C4-2B (cell line): ENCODE measurements at regions not wholly inside any gene's neighbourhood (a gene's known extent, or its start where the extent isn't known, plus 50 kb on each side); places are given as distances from the start of the nearest gene placed in this dataset.

Experiments
- H3K27ac ChIP-seq: fragments of 450-650 bp; 2 replicates; pipeline ENCODE4 v1.5.1; 2017
- ZFX ChIP-seq: fragments of 450-650 bp; IDR thresholded peaks from 2 replicates; pipeline ENCODE4 v1.6.1; 2017
- TF ChIP-seq, protein P1 (sequence below): fragments of 450-650 bp; conservative IDR thresholded peaks from 2 replicates; pipeline ENCODE4 v1.5.1; 2017; ENCODE audit warnings: mild to moderate bottlenecking

DNA sequence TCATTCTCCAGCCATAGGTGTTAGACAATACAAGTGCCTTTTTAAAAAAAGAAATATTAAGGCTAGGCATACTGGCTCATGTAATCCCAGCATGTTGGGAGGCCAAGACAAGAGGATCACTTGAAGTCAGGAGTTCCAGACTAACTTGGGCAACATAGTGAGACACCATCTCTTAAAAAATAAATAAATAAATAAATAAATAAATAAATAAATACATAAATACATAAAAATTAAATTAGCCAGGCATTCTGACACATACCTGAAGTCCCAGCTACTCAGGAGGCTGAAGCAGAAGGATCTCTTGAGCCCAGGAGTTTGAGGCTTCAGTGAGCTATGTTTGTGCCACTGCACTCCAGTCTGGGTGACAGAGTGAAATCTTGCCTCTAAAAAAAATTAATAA, 85.8 kb upstream of the ATP1B1 start:
- no peak for TF ChIP-seq ZFX
- TF ChIP-seq, protein P1, sequence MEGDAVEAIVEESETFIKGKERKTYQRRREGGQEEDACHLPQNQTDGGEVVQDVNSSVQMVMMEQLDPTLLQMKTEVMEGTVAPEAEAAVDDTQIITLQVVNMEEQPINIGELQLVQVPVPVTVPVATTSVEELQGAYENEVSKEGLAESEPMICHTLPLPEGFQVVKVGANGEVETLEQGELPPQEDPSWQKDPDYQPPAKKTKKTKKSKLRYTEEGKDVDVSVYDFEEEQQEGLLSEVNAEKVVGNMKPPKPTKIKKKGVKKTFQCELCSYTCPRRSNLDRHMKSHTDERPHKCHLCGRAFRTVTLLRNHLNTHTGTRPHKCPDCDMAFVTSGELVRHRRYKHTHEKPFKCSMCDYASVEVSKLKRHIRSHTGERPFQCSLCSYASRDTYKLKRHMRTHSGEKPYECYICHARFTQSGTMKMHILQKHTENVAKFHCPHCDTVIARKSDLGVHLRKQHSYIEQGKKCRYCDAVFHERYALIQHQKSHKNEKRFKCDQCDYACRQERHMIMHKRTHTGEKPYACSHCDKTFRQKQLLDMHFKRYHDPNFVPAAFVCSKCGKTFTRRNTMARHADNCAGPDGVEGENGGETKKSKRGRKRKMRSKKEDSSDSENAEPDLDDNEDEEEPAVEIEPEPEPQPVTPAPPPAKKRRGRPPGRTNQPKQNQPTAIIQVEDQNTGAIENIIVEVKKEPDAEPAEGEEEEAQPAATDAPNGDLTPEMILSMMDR, result no peak
- H3K27ac ChIP-seq, result no peak overlapping the region

DNA sequence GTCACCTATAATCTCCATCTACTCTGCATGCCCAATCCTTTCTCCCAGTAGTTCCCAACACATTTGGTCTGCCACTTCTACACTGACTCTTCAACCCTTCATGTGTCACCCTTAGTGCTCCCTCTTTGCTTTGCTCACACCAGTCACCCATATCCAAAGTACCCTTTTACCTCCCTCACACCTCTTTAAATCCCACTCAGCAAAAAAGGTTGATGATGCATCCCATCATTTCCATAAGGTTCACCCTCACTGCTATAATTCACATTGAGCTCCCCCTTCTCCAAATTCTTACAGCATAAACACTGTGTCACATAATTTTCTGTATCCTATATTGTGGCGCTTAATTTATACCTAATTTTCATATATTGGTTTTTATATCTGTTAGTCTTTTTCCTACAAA, 83.8 kb upstream of the ATP1B1 start:
- TF ChIP-seq ZFX, result no peak
- TF ChIP-seq, protein P1, result no peak
- no peak overlapping the region for H3K27ac ChIP-seq

DNA sequence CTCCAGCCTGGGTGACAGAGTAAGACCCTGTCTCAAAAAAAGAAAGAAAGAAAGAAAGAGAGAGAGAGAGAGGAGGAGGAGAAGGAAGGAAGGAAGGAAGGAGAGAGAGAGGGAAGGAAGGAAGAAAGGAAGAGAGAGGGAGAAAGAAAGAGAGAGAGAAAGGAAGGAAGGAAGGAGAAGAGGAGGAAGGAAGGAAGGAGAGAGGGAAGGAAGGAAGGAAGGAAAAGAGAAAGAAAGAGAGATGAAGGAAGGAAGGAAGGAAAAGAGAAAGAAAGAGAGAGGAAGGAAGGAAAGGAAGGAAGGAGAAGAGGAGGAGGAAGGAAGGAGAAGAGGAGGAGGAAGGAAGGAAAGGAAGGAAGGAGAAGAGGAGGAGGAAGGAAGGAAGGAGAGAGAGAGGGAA, 82.2 kb upstream of the ATP1B1 start:
- TF ChIP-seq, protein P1, result no peak
- TF ChIP-seq ZFX, result no peak

GRCh38 chr1:169024800-169025271, 81.7 kb upstream of the ATP1B1 start:
- H3K27ac ChIP-seq, result no peak overlapping the region
- no peak for TF ChIP-seq ZFX

More for the DNA sequence above, 82.2 kb upstream of the ATP1B1 start:
- no peak overlapping the region for H3K27ac ChIP-seq

- TF ChIP-seq, protein P1, result no peak
- no peak for TF ChIP-seq ZFX
- no peak overlapping the region for H3K27ac ChIP-seq
Measured at GRCh38 chr1:169025412-169025811, 81.1 kb upstream of the ATP1B1 start.

DNA sequence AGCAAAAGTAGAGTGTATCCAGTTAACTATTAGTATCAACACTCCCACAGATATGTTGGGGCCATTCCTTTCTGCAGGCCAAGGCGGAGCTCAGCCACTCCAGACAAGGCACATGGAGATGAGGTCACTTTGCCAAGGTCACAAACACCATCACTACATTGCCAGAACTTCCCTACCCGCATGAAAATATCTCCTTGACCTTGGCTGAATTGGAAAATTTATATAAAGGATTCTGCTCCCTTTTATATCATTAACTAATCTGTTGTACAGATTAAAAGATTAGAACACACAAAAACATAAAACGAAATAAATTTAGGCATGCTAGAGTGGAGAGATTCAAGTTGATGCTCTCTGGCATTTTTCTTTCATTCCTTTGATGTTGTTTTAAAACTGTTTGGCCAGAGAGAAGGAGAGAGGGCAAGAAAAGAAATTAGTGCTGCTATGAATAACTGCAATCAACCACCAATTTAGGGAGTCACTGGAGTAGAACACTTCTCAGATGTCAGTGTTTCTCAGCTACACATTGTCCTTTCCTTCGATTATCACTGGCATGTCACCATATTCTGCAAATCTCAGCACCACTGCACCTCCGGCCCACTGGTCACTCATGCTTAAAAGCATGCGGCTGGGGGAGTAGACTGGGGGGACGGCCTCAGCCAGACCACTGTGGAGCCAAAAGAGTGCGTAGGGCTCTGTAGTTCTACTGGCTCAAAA, 78.7 kb upstream of the ATP1B1 start:
- TF ChIP-seq, protein P1, result no peak
- TF ChIP-seq ZFX, result no peak
- H3K27ac ChIP-seq, result no peak overlapping the region

DNA sequence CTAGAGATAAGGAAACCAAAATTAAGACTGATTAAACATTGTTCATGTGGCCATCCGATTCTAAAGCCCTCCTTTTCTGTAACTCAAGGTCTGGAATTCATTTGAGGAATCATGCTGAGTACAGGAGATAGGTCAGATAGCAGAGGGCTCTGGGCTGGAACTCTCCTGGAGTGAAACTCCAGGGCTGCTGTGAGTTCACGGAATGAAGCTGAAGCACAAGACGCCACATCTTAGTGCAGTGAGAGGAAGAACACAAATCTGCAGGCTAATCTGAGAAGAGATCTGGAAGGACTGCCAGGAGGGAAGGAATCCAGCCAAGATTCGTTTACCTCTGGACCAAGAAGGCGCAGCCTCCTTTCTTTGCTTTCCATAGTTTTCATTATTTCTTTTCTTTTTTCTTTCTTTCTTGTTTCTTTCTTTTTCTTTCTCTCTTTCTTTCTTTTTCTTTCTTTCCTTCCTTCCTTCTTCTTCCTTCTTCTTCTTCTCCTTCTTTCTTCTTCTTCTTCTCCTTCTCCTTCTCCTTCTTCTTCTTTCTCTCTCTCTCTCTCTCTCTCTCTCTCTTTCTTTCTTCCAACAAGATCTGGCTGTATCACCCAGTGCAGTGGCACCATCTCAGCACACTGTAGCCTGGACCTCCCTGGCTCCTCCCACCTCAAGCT, 74.8 kb upstream of the ATP1B1 start:
- TF ChIP-seq, protein P1, result no peak
- no peak for TF ChIP-seq ZFX
- no peak overlapping the region; the same call in 1 of the 2 replicates for H3K27ac ChIP-seq

- H3K27ac ChIP-seq, result no peak overlapping the region
- TF ChIP-seq ZFX, result no peak
- TF ChIP-seq, protein P1, result no peak
Measured at GRCh38 chr1:169041366-169041765, 65.1 kb upstream of the ATP1B1 start.
